ENCODE measurements at regions not wholly inside any gene's neighbourhood (a gene's known extent, or its start where the extent isn't known, plus 50 kb on each side); places are given as distances from the start of the nearest gene placed in this dataset.

DNA sequence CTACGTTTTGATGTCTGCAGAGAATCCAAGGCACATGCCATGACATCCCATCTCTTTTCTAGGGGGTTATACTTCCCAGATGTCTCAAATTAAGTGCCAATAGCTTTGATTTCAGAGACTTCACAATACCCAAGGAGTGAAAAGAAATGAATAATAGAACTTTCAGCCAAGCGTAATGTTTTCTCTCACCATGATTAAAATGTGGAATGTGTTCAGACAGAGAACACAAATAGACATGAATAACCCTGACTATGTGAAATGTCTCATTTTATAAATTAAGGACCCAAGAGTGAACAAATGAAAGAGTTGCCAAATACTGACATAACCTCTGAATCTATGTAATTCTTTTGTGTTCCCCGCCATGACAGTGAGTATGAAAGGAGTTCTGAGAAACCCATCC, 123.6 kb upstream of the GAP43 start:
- H3K36me3 ChIP-seq = no peaks in the 10 kb centered on the region
- intact Hi-C loops (cut with DNase I; ENCODE audit: low total_unique reads) = no loop called here
- WGBS, 5 donors = 83 to 94% (median 89%) methylated on average over 3 of the region's 3 CpGs
- no peak overlapping the region for H3K27ac ChIP-seq
- TF ChIP-seq, protein P1, sequence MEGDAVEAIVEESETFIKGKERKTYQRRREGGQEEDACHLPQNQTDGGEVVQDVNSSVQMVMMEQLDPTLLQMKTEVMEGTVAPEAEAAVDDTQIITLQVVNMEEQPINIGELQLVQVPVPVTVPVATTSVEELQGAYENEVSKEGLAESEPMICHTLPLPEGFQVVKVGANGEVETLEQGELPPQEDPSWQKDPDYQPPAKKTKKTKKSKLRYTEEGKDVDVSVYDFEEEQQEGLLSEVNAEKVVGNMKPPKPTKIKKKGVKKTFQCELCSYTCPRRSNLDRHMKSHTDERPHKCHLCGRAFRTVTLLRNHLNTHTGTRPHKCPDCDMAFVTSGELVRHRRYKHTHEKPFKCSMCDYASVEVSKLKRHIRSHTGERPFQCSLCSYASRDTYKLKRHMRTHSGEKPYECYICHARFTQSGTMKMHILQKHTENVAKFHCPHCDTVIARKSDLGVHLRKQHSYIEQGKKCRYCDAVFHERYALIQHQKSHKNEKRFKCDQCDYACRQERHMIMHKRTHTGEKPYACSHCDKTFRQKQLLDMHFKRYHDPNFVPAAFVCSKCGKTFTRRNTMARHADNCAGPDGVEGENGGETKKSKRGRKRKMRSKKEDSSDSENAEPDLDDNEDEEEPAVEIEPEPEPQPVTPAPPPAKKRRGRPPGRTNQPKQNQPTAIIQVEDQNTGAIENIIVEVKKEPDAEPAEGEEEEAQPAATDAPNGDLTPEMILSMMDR (IDR thresholded peaks at IDR 0.05) = no peak
- TF ChIP-seq POLR2A (IDR thresholded peaks at IDR 0.05) = no peak
- TF ChIP-seq EP300 (IDR thresholded peaks at IDR 0.05) = no peak
- TF ChIP-seq POLR2AphosphoS5 (IDR thresholded peaks at IDR 0.05) = no peak
- DNase-seq = no peak
- H3K4me1 ChIP-seq = no peaks in the 10 kb centered on the region
- H3K4me3 ChIP-seq = no peak overlapping the region
- no peaks in the 10 kb centered on the region for H3K9me3 ChIP-seq
- H3K27me3 ChIP-seq = no peaks in the 10 kb centered on the region

- intact Hi-C loops (cut with DNase I; ENCODE audit: low total_unique reads) = no loop called here
- WGBS, 5 donors = 39 to 54% (median 46%) methylated on average over 2 of the region's 2 CpGs
Observed at GRCh38 chr3:115500795-115501194, 122.5 kb upstream of the GAP43 start.

DNA sequence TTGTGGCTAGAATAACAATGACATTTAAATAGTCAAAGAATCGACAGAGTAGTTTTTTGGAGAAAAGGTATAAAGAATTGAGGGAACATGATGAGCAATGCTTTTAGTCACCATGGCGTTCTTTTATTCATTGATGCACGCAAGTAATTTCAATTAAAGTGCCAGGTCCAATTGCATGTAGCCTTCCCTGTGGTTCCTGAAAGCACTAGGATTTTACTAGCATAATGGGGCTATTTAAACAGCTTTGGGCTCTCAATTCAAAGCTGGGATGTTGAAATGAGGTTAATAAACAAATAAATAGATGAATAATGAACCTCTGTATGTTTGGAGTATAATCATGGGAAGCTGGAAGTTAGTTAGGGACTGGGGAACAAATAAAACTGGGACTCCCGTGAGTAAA, 121.2 kb upstream of the GAP43 start:
- Histone ChIP-seq H3K27ac (no peak overlapping the region), H3K4me3 (no peak overlapping the region), H3K9me3 (peaks cover 0 to 6% (median 2%) of the 10 kb centered on the region in 4 donors), H3K4me1 (no peaks in the 10 kb centered on the region), H3K27me3 (no peaks in the 10 kb centered on the region), H3K36me3 (no peaks in the 10 kb centered on the region)
- whole genome bisulfite sequencing, 5 donors = 77 to 89% (median 85%) methylated on average over 4 of the region's 4 CpGs
- no peak for DNase-seq
- intact Hi-C loops (cut with DNase I; ENCODE audit: low total_unique reads) = no loop called here
- no peak for TF ChIP-seq POLR2A (IDR thresholded peaks at IDR 0.05)
- TF ChIP-seq EP300 (IDR thresholded peaks at IDR 0.05) = no peak
- TF ChIP-seq POLR2AphosphoS5 (IDR thresholded peaks at IDR 0.05) = no peak
- TF ChIP-seq, protein P1 (IDR thresholded peaks at IDR 0.05) = no peak

More at GRCh38 chr3:115500795-115501194, 122.5 kb upstream of the GAP43 start:
- no peaks in the 10 kb centered on the region for H3K36me3 ChIP-seq
- no peaks in the 10 kb centered on the region for H3K27me3 ChIP-seq
- no peak for TF ChIP-seq EP300 (IDR thresholded peaks at IDR 0.05)
- TF ChIP-seq POLR2A (IDR thresholded peaks at IDR 0.05) = no peak
- TF ChIP-seq POLR2AphosphoS5 (IDR thresholded peaks at IDR 0.05) = no peak
- peaks cover 0 to 3% (median 0%) of the 10 kb centered on the region in 4 donors for H3K9me3 ChIP-seq
- no peaks in the 10 kb centered on the region for H3K4me1 ChIP-seq
- DNase-seq = no peak
- no peak overlapping the region for H3K4me3 ChIP-seq
- H3K27ac ChIP-seq = no peak overlapping the region

- intact Hi-C loops (cut with DNase I; ENCODE audit: low total_unique reads) = no loop called here
- Histone ChIP-seq H3K27me3 (no peaks in the 10 kb centered on the region), H3K4me1 (no peaks in the 10 kb centered on the region), H3K9me3 (peaks cover 0 to 6% (median 2%) of the 10 kb centered on the region in 4 donors), H3K27ac (no peak overlapping the region), H3K36me3 (no peaks in the 10 kb centered on the region), H3K4me3 (no peak overlapping the region)
- TF ChIP-seq POLR2AphosphoS5 (IDR thresholded peaks at IDR 0.05) (no peak), EP300 (IDR thresholded peaks at IDR 0.05) (no peak), POLR2A (IDR thresholded peaks at IDR 0.05) (no peak)
- WGBS, 5 donors = 69 to 97% (median 93%) methylated on average over 2 of the region's 2 CpGs
- DNase-seq = peak in 1 of 2 donors; percentile 25
Observed at GRCh38 chr3:115503394-115503793, 119.9 kb upstream of the GAP43 start.

- Histone ChIP-seq H3K27ac (no peak overlapping the region), H3K4me3 (no peak overlapping the region), H3K4me1 (peaks cover 0 to 16% (median 11%) of the 10 kb centered on the region in 4 donors), H3K9me3 (peaks cover 0 to 6% (median 2%) of the 10 kb centered on the region in 4 donors), H3K27me3 (no peaks in the 10 kb centered on the region), H3K36me3 (no peaks in the 10 kb centered on the region)
- WGBS, 5 donors = 50 to 67% (median 61%) methylated on average over 2 of the region's 2 CpGs
- no peak for DNase-seq
- TF ChIP-seq, protein P1 (IDR thresholded peaks at IDR 0.05) = no peak
- no peak for TF ChIP-seq EP300 (IDR thresholded peaks at IDR 0.05)
- intact Hi-C loops (cut with DNase I; ENCODE audit: low total_unique reads) = no loop called here
Observed at GRCh38 chr3:115508562-115508961, 114.7 kb upstream of the GAP43 start.

All from stomach (tissue), 8 donors.